ENCODE measurements at regions not wholly inside any gene's neighbourhood (a gene's known extent, or its start where the extent isn't known, plus 50 kb on each side); places are given as distances from the start of the nearest gene placed in this dataset.

GRCh38 chr3:24846286-24846860 is 351.7 kb upstream of the THRB start:
- no peak overlapping the region for H2BK120ac ChIP-seq (replicated peaks; ENCODE audit: low read depth, low read length)
- H4K20me1 ChIP-seq (replicated peaks in 1 of 2; ENCODE audit: control insufficient read depth in 1 of 2, insufficient read depth in 2 of 2, low read length in 2 of 2), result no peaks in the 10 kb centered on the region
- H3K23me2 ChIP-seq (ENCODE audit: low read depth, low read length), result no peaks in the 10 kb centered on the region
- no peaks in the 10 kb centered on the region for H3K79me2 ChIP-seq (ENCODE audit: control insufficient read depth in 1 of 2, insufficient read depth in 2 of 2, low read length in 2 of 2)
- DNase-seq (ENCODE audit: low read depth in 1 of 2, low spot score in 2 of 2) (no peak), FAIRE-seq (no peak)
- TF ChIP-seq FOSL1 (IDR thresholded peaks at IDR 0.05; ENCODE audit: insufficient read depth, low read depth, low read length) (no peak), SIN3A (conservative IDR thresholded peaks at IDR 0.05 in 1 of 2, IDR thresholded peaks at IDR 0.05 in 1 of 2; ENCODE audit: low read depth in 1 of 2, low read length in 2 of 2) (no peak), SAP30 (IDR thresholded peaks at IDR 0.05; ENCODE audit: insufficient read depth, insufficient replicate concordance, low read length) (no peak), BCL11A (IDR thresholded peaks at IDR 0.05; ENCODE audit: low read depth in 2 of 2, low read length in 2 of 2) (no peak), NRF1 (IDR thresholded peaks at IDR 0.05; ENCODE audit: low read depth, low read length) (no peak), E2F6 (IDR thresholded peaks at IDR 0.05) (no peak), RXRA (IDR thresholded peaks at IDR 0.05; ENCODE audit: insufficient read depth, low read depth, low read length) (no peak), MAFK (IDR thresholded peaks at IDR 0.05; ENCODE audit: low read depth, low read length) (no peak), POLR2A (IDR thresholded peaks at IDR 0.05; ENCODE audit: control extremely low read depth in 1 of 2, low read depth in 2 of 2, low read length in 2 of 2) (no peak)
- no peak overlapping the region for H2BK12ac ChIP-seq (ENCODE audit: low read depth, low read length)
- no peak overlapping the region for H2AFZ ChIP-seq (ENCODE audit: low read length)
- no peak overlapping the region; the same call in 1 of the 2 replicates for H2BK15ac ChIP-seq (ENCODE audit: low read length)
- no peaks in the 10 kb centered on the region for H3K36me3 ChIP-seq (ENCODE audit: control insufficient read depth in 2 of 4, insufficient read depth in 4 of 4, low read length in 3 of 4)
- no peaks in the 10 kb centered on the region for H3K79me1 ChIP-seq (ENCODE audit: low read depth, low read length)
- no peak overlapping the region for H3K14ac ChIP-seq (ENCODE audit: insufficient read length)
- H3K4ac ChIP-seq (replicated peaks; ENCODE audit: insufficient read length, low read depth, low read length), result no peak overlapping the region
- H2AK5ac ChIP-seq (ENCODE audit: low read depth, low read length), result no peak overlapping the region
- no peaks in the 10 kb centered on the region for H3K9me3 ChIP-seq (ENCODE audit: insufficient read depth in 2 of 2, low read depth in 1 of 2, low read length in 1 of 2)
- H2BK5ac ChIP-seq (ENCODE audit: low read depth, low read length), result no peak overlapping the region
- H3K4me2 ChIP-seq (ENCODE audit: insufficient read depth in 1 of 2, low read depth in 2 of 2, low read length in 2 of 2), result no peak overlapping the region
- no peak overlapping the region for H3K56ac ChIP-seq (replicated peaks; ENCODE audit: insufficient read length, low read depth, low read length)
- H3K23ac ChIP-seq (ENCODE audit: insufficient read length), result no peak overlapping the region
- H3K4me3 ChIP-seq (ENCODE audit: extremely low read depth in 1 of 4, insufficient read depth in 2 of 4, low read depth in 3 of 4, low read length in 4 of 4), result no peak overlapping the region
- H3K18ac ChIP-seq (ENCODE audit: extremely low read depth, low read length), result no peak overlapping the region
- peaks cover 0 to 6% (median 3%) of the 10 kb centered on the region in 4 experiments; a peak in 3 of 7 replicates for H3K4me1 ChIP-seq (replicated peaks in 1 of 4; ENCODE audit: control insufficient read depth in 3 of 4, insufficient read depth in 4 of 4, low read length in 3 of 4)
- H4K8ac ChIP-seq (ENCODE audit: extremely low read depth, insufficient read depth, low read length), result no peak overlapping the region
- no peak overlapping the region for H4K91ac ChIP-seq (replicated peaks; ENCODE audit: insufficient read length, low read length)
- no peak overlapping the region for H4K5ac ChIP-seq (ENCODE audit: insufficient read length, low read depth, low read length)
- H3K27ac ChIP-seq (ENCODE audit: low read depth, low read length), result no peak overlapping the region
- CTCF ChIA-PET (ENCODE audit: partially characterized antibody), result interaction anchor here (0.8 to 1.2 kb wide), 2 partner anchors 18 to 73 kb away, joined by 3 read pairs; no protein-coding TSS in a partner anchor
- H2BK20ac ChIP-seq (ENCODE audit: low read length), result no peak overlapping the region
- H3K9ac ChIP-seq (replicated peaks in 1 of 4; ENCODE audit: extremely low read depth in 1 of 4, low read depth in 3 of 4, low read length in 3 of 4), result no peak overlapping the region
- POLR2A ChIA-PET (ENCODE audit: partially characterized antibody), result no interaction called here
- H3K27me3 ChIP-seq (replicated peaks in 1 of 4; ENCODE audit: control insufficient read depth in 3 of 4, extremely low read depth in 1 of 4, insufficient read depth in 3 of 4, low read length in 3 of 4), result no peaks in the 10 kb centered on the region
- 100% methylated on average over 1 of the region's 1 CpG; no CpG with 5 or more reads in 1 of the 2 experiments for WGBS, 2 experiments (ENCODE audit: extremely low coverage in 1 of 2, insufficient coverage in 1 of 2, insufficient read length in 1 of 2, insufficient replicate concordance in 2 of 2, low coverage in 1 of 2, low lambda C conversion rate in 2 of 2, missing lambda C conversion rate in 1 of 2)

Data from H1 (cell line).